Loucy (cell line): ENCODE measurements at regions not wholly inside any gene's neighbourhood (a gene's known extent, or its start where the extent isn't known, plus 50 kb on each side); places are given as distances from the start of the nearest gene placed in this dataset.

Experiments used
- H2AFZ ChIP-seq: fragments of 200-600 bp; sonication (generic); 2 replicates; pipeline ENCODE4 v1.6.0; 2016; ENCODE audit warnings: antibody characterized with exemption, mild to moderate bottlenecking, low read length, moderate library complexity
- H3F3A ChIP-seq: fragments of 200-600 bp; 2 replicates; pipeline ENCODE4 v1.6.0; 2016; ENCODE audit warnings: antibody characterized with exemption, low read depth, mild to moderate bottlenecking
- H3K27me3 ChIP-seq: fragments of 200-600 bp; sonication (generic); 2 replicates; pipeline ENCODE4 v1.6.1; 2014; ENCODE audit warnings: low read length, mild to moderate bottlenecking; ENCODE audit not compliant: insufficient read depth, poor library complexity, severe bottlenecking
- H3K36me3 ChIP-seq: fragments of 200-600 bp; sonication (generic); 2 replicates; pipeline ENCODE4 v1.6.1; 2016; ENCODE audit warnings: low read length; ENCODE audit not compliant: insufficient read depth
- H3K4me1 ChIP-seq: fragments of 200-600 bp; sonication (generic); 2 replicates; pipeline ENCODE4 v1.5.1; 2014; ENCODE audit warnings: low read length, mild to moderate bottlenecking; ENCODE audit not compliant: insufficient read depth, poor library complexity, severe bottlenecking
- H3K4me2 ChIP-seq: fragments of 200-600 bp; sonication (generic); 2 replicates; pipeline ENCODE4 v1.6.0; 2014; ENCODE audit warnings: antibody characterized with exemption, low read length, low read depth, mild to moderate bottlenecking; ENCODE audit not compliant: poor library complexity, severe bottlenecking
- H3K4me3 ChIP-seq: fragments of 200-600 bp; sonication (generic); 2 replicates; pipeline ENCODE4 v1.5.1; 2014; ENCODE audit warnings: low read length, mild to moderate bottlenecking, mixed read lengths; ENCODE audit not compliant: poor library complexity, severe bottlenecking
- H3K79me2 ChIP-seq: fragments of 200-600 bp; sonication (generic); 2 replicates; pipeline ENCODE4 v1.6.1; 2014; ENCODE audit warnings: low read length; ENCODE audit not compliant: insufficient read depth
- H3K9ac ChIP-seq: fragments of 200-600 bp; sonication (generic); 2 replicates; pipeline ENCODE4 v1.6.0; 2014; ENCODE audit warnings: mild to moderate bottlenecking, low read depth, low read length, moderate library complexity; ENCODE audit not compliant: poor library complexity, severe bottlenecking
- H3K9me2 ChIP-seq: fragments of 200-600 bp; sonication (generic); replicated peaks from 2 replicates; pipeline ENCODE4 v1.6.1; 2016; ENCODE audit warnings: low read depth, low read length, mixed read lengths
- H3K9me3 ChIP-seq: fragments of 200-600 bp; sonication (generic); 2 replicates; pipeline ENCODE4 v1.6.1; 2014; ENCODE audit warnings: mild to moderate bottlenecking, antibody characterized with exemption, low read length, low read depth; ENCODE audit not compliant: insufficient read depth
- H4K20me1 ChIP-seq: fragments of 200-600 bp; sonication (generic); 2 replicates; pipeline ENCODE4 v1.6.0; 2014; ENCODE audit warnings: antibody characterized with exemption, low read length, mild to moderate bottlenecking; ENCODE audit not compliant: insufficient read depth, poor library complexity, severe bottlenecking
- EZH2phosphoT487 ChIP-seq: fragments of 200-600 bp; IDR thresholded peaks from 2 replicates; pipeline ENCODE4 v1.6.1; 2018; ENCODE audit warnings: antibody characterized with exemption, mild to moderate bottlenecking, moderate library complexity, borderline replicate concordance
- TF ChIP-seq, protein P1 (sequence below): fragments of 200-600 bp; sonication (generic); conservative IDR thresholded peaks from 2 replicates; pipeline ENCODE4 v1.5.1; 2014; ENCODE audit warnings: mild to moderate bottlenecking, antibody characterized with exemption, low read length

DNA sequence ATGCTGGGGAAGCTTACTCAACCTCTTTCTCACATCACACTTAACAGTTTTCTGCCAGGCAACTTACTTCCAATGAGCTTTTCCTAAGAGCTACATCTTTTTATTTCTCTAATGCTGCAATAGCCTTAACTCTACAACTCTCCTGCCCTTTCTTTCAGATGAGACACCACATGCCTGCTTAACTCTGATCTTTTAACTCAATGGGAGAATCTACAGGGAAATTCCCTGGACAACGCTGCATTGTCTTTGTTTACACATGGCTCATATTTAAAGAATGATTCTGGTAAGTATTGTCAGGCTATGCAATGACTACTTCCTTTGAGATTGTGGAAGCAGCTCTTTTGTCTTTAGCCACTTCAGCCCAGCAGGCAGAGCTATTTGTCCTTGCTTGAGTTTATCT lies 353.1 kb upstream of the BCHE start:
- Histone ChIP-seq H2AFZ (no peak overlapping the region), H4K20me1 (no peaks in the 10 kb centered on the region), H3K4me1 (no peaks in the 10 kb centered on the region), H3K9ac (no peak overlapping the region), H3K9me2 (no peaks in the 10 kb centered on the region), H3K4me2 (no peak overlapping the region), H3K36me3 (no peaks in the 10 kb centered on the region), H3K27me3 (no peaks in the 10 kb centered on the region), H3K9me3 (no peaks in the 10 kb centered on the region), H3K4me3 (no peak overlapping the region), H3F3A (no peaks in the 10 kb centered on the region), H3K79me2 (no peaks in the 10 kb centered on the region)
- TF ChIP-seq EZH2phosphoT487: no peak
- TF ChIP-seq, protein P1, sequence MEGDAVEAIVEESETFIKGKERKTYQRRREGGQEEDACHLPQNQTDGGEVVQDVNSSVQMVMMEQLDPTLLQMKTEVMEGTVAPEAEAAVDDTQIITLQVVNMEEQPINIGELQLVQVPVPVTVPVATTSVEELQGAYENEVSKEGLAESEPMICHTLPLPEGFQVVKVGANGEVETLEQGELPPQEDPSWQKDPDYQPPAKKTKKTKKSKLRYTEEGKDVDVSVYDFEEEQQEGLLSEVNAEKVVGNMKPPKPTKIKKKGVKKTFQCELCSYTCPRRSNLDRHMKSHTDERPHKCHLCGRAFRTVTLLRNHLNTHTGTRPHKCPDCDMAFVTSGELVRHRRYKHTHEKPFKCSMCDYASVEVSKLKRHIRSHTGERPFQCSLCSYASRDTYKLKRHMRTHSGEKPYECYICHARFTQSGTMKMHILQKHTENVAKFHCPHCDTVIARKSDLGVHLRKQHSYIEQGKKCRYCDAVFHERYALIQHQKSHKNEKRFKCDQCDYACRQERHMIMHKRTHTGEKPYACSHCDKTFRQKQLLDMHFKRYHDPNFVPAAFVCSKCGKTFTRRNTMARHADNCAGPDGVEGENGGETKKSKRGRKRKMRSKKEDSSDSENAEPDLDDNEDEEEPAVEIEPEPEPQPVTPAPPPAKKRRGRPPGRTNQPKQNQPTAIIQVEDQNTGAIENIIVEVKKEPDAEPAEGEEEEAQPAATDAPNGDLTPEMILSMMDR: no peak

DNA sequence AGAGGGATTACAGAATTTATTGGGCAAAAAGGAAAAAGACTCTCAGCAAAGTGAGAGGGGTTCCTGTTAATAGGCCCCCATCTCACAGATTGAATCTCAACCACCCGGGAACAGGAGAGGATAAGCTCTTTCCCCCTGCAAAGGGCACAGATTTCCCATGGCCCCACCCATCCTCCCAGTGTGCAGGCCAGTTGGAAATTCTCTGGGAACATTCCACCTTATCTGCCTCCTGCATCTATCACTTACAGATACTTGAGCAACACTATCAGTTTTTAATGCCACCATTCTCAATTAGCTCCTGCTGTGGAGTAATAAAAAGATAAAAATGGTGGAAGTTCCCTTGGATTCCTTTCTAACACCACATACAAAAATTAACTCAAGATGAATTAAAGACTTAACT lies 350.0 kb upstream of the BCHE start:
- H3K4me3 ChIP-seq: no peak overlapping the region

DNA sequence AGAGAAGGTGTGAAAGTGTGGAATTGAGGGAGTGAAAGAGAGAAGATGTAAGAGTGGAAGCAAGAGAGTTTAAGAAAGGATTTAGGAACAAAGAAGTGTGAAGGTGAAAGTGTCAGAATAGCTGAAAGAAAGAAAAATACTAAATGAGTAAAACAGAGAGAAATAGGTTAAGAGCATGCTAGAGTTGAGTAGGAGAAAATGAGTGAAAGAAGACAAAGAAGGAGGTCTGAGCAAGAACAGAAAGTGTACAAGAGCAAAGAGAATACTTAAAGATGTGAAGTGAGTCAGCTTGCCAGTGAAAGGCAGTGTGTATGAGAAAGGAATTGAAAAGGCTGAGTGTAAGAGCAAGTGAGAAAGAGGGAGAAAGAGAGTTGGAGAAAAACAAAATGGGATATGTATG lies 348.8 kb upstream of the BCHE start:
- no peak for TF ChIP-seq EZH2phosphoT487
- TF ChIP-seq, protein P1: no peak
- H3K79me2 ChIP-seq: no peaks in the 10 kb centered on the region
- no peaks in the 10 kb centered on the region for H4K20me1 ChIP-seq
- no peak overlapping the region for H3K4me3 ChIP-seq
- no peak overlapping the region for H3K4me2 ChIP-seq
- no peaks in the 10 kb centered on the region for H3K4me1 ChIP-seq
- no peak overlapping the region for H2AFZ ChIP-seq
- no peaks in the 10 kb centered on the region for H3K9me2 ChIP-seq
- H3K36me3 ChIP-seq: no peaks in the 10 kb centered on the region
- no peaks in the 10 kb centered on the region for H3K9me3 ChIP-seq
- no peaks in the 10 kb centered on the region for H3K27me3 ChIP-seq
- H3F3A ChIP-seq: no peaks in the 10 kb centered on the region
- H3K9ac ChIP-seq: no peak overlapping the region

More for the DNA sequence above, 350.0 kb upstream of the BCHE start:
- Histone ChIP-seq H3K4me1 (no peaks in the 10 kb centered on the region), H3K36me3 (no peaks in the 10 kb centered on the region), H3K4me2 (no peak overlapping the region), H2AFZ (no peak overlapping the region), H3F3A (no peaks in the 10 kb centered on the region), H3K9ac (no peak overlapping the region), H3K79me2 (no peaks in the 10 kb centered on the region), H3K9me3 (no peaks in the 10 kb centered on the region), H3K9me2 (no peaks in the 10 kb centered on the region), H3K27me3 (no peaks in the 10 kb centered on the region), H4K20me1 (no peaks in the 10 kb centered on the region)
- TF ChIP-seq, protein P1: no peak
- TF ChIP-seq EZH2phosphoT487: no peak
